8988T (cell line): ENCODE measurements at regions not wholly inside any gene's neighbourhood (a gene's known extent, or its start where the extent isn't known, plus 50 kb on each side); places are given as distances from the start of the nearest gene placed in this dataset.

Source experiments
- DNase-seq: peaks from one replicate; pipeline ENCODE4 v3.0.0; 2011

DNA sequence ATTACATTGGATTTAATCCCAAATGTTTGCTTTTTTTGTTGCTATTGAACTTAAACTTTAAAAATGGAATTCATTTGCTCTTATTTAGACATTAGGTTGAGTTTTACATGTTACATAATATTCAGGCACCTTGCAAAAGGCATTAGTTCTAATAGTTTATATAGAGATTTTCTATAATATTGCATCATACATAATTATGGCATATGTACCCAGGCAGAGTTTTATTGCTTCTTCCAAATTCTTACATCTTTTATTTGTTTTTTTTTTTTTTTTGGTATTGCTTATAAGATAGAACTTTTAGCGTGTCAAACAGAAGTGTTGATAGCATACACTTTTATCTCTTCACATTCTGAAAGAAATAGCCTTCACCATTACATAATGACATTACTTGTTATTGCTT lies 487.7 kb downstream of the GABRG1 start:
- DNase-seq, result no peak

DNA sequence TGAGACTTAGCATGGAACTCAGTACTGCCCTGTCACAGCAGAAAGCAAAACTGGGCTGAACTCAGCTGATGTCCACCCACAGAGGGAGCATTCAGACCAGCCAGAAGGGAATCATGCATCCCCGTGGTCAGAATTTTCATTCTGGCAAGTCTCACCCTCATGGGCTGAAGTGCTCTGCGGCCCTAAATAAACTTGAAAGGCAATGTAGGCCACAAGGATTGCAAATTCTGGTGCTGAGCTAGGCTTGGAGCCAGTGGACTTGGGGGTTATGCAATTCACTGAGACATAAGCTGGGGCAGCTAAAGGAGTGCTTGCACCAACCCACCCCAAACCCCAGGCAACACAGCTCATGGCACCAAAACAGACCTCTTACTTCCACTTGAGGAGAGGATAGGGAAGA lies 494.1 kb downstream of the GABRG1 start:
- no peak for DNase-seq

DNA sequence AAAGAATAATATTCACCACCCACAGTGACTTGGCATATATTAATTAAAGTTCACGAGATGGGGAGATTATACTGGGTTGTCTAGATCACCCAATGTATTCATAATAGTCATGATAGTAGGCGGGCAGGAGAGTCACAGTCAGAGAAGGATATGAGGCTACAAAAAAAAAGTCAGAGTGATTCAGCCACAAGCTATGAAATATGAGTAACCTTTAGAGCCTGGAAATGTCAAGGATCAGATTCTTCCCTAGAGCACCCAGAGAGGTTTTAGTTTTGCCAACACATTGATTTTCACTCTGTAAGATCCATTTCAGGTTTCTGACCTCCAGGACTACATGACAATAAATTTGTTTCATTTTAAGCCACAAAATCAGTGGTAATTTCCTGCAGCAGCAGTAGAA lies 501.9 kb downstream of the GABRG1 start:
- DNase-seq, result no peak

DNA sequence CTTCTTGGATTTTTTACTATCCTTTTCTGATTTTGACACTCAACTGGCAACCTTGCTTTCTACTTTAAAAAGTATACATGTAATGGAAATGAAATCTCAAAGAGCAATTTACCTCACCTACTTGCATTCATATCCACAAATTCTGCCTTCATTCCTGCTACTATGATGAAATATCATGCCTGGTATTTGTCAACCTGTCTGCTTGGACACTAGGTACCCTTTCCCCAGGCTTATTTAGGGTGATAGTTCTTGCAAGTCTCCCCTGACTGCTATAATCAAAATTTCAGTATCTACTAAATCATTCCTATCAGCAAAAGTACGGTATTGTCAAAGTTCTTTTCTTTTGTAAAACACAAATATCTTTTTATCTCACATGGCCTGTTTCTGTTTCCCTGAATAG lies 503.0 kb downstream of the GABRG1 start:
- DNase-seq, result no peak

DNA sequence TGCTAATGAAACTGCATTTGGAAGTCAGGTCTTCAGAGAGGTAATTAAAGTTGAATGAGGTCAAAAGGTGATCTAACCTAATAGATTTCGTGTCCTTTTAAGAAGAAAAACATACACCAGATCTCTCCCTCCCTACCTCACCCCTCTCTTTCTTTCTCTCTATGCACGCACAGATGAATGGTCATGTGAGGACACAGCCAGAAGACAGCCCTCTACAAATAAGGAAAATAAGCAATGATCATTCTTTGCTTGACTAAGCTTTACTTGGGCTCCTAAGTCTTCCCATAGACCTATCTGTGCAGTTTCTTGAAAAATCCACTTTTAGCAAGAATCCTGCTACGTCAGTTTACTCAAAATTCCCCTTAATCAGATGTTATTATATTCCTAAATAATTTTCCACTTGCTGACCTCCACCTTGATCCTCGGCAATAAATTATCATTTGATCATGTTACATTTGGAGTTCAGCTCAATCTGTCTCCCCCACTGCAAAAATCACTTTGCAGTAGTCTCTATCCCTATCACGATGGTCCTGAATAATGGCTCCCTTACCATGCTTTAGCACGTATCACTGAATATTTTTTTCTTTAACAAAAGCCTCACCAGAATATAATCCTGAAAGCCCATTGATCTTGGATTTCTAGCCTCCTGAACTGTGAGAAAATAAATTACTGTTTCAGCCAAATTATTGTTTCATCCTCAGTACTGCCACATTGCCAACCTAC lies 527.3 kb downstream of the GABRG1 start:
- DNase-seq, result no peak

DNA sequence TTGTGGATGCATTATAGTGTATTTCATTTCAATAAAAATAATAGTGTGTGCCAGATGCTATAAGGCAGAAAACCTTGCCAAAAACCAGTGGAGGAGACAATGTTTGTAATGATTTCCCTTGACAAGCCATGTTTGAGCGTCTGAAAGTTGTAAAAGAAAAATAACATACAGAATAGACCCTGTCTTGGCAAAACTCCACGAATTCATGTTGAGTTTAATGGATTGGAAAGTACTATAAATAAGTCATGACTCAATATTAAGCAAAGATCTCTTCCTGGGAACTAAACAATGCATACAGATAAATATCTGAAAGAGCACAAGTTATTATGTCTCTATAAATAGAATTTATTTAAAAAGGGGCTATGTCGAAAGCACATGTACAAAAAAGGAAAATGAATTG lies 543.5 kb downstream of the GABRG1 start:
- DNase-seq, result no peak

DNA sequence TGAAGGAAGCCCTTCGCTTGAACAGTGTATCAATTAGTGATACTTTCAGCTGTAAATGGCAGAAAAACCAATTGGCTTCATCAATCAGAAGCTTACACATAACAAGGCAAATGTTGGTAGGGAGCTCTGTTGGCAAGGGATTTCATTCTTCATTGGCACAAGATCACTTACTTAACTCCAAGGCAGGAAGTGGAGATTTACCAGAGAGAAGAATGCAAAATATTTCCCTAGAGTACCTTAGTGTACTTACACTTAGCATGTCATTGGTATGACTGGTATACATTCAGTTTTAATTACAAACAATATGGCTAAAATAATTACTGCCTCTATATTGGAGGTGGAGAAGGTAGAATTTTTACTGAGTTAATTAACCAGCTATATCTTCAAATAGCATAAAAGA lies 545.0 kb downstream of the GABRG1 start:
- no peak for DNase-seq

DNA sequence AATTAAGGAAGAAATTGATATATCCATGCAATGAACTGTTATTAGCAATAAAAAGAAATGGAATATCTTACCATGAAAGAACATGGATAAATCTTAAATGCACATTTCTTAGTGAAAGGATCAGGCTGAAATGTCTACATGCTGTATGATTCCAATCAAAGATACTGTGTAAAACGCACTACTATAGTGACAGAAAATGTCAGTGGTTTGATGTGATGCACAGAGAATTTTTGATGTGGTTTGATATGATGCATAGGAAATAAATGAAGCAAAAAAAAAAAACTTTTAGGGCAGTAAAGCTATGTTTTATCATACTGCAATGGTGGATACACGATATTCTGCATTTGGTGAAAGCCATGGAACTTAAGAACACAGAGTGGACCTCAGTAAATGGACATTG lies 547.6 kb downstream of the GABRG1 start:
- DNase-seq, result no peak

DNA sequence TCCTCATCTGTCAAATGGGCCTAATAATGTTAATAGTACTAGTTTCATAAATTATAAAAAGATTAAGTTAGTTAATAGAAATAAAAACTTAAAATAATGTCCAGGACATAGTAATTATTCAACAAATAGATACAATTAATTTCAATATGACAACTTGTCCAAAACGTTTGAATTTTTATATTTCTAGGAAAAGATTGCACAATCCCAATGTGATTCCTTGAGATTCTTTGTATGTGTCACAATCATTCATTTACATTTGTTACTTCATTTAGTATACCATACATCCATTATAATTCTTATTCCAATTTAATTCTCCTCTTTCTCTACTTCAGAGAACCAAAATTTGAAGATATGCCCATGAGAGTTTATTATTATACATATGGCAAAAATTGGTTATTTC lies 554.2 kb downstream of the GABRG1 start:
- no peak for DNase-seq

DNA sequence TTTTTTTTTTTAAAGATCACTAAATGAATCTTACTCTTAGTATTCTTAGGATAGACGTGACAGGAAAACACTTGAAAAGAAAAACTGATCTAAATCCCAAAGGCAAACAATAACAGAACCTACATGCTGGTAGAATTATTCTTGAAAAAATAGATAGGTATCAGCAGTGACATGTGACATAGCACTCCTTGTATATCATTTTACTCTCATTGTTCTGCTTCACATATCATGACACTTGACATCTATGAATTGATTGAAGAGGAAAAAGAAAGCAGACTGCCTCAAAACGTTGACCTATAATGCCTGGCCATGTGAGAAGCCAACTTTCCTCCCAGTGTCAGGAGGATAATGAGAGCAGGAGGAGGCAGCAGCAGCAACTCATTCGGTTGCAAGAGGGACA lies 555.2 kb downstream of the GABRG1 start:
- no peak for DNase-seq

DNA sequence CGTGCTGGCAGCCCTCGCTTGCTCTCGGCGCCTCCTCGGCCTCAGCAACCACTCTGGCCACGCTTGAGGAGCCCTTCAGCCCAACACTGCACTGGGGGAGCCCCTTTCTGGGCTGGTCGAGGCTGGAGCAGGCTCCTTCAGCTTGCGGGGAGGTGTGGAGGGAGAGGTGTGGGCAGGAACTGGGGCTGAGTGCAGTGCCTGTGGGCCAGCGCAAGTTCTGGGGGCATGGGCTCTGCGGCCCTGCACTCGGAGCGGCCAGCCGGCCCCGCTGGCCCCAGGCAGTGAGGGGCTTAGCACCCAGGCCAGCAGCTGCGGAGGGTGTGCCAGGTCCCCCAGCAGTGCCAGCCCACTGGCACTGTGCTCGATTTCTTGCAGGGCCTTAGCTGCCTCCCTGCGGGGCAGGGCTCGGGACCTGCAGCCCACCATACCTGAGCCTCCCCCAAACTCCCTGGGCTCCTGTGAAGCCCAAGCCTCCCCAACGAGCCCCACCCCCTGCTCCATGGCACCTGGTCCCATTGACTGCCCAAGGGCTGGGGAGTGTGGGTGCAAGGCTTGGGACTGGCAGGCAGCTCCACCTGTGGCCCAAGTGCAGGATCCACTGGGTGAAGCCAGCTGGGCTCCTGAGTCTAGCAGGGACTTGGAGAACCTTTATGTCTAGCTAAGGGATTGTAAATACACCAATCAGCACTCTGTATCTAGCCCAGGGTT lies 556.8 kb downstream of the GABRG1 start:
- no peak for DNase-seq

DNA sequence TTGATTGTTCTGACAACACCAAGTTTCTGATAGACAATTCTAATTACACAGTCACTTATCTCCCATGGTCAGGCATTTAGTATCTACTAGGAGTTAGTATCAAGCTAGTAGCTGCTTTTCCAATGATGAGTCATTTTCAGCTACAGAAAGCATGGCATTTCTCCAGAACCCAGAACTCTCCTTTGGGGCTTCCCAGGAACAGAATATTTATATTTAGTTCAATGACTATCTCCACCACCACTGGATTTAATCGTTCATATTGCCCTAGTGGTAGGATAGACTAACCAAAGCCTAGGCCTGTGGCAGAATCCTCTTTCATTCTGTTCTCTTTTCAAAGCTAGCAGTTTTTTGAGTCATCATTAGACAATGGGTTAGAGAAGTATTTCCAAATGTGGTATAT lies 569.4 kb downstream of the GABRG1 start:
- DNase-seq, result no peak

DNA sequence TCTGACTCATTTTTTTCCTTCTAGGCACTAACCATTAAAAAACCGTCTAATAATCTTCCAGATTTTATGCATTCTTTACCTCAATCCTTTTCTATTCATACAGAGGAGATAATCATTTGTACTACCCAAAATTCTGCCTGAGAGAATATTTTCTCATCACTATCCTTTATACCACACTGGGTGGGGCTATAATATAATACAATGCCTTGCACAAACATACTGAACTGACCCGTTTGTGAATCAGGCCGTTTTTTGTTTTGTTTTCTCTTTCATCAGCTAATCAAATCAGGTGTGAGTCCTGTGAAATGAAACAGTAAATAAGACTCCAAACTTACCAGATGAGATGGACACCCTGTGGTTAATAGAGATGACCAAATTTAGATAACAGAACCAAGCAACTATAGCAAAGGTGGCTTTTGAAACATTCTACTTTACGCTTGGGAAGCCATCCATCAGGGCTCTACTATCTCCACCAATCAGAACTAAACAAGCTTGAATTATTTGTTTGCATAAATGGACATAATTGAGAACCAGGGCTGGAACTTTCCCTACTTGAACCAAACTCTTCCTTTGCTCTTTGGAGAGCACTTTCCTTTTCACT lies 573.0 kb downstream of the GABRG1 start:
- no peak for DNase-seq

DNA sequence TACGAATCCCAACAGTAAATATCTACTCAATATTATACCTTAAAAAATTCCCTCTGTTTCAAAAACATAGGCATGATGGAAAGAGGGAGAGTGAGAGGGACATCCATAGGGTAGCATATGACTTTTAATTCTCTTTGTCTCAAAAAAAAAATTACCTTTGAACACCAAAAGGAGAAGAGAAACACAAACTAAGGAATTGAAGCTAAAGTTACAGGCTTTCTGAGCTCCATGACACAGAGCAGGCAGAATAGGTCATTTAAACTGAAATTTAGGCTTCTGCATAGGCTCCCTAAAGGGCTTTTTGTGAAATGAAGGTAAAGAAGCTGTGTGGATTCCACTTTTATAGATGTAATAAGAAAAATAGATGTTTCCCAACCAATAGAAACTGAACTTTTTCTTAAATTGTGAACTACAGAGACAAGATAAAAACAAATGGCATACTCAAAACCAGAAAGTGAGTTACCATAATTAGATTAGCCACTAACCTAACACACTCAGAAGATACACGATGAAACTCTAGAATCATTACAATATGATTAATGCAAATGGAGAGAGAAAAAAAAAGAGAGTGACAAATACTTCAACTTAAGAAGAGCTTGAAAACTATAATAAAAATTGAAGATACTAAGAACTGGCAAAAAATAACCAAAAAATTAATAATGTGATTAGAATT lies 584.6 kb downstream of the GABRG1 start:
- no peak for DNase-seq

DNA sequence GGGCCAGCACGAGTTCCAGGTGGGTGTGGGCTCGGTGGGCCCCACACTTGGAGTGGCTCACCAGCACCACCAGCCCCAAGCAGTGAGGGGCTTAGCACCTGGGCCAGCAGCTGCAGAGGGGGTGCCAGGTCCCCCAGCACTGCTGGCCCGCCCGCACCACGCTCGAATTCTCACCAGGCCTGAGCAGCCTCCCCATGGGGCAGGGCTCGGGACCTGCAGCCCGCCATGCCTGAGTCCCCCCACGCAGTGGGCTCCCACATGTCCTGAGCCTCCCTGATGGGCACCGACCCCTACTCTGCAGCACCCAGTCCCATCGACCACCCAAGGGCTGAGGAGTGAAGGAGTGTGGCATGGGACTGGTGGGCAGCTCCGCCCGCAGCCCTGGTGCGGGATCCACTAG lies 593.4 kb downstream of the GABRG1 start:
- no peak for DNase-seq

DNA sequence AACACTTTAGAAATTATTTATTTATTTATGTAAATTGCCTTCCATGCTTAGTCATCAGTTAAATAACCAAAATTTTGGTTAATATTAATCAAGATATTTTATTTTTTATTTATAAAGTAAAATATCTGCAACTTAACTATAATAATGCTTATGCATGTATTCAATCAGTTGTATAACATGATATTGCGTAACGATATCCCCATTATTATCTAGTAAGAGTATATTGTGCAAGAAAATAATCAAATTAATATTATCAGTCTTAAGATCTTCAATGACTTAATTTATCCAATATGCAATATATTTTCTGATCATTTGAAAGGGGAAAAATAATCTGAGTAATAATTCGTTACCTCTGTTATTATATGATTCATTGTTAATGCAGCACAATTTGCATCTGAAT lies 596.7 kb downstream of the GABRG1 start:
- no peak for DNase-seq

DNA sequence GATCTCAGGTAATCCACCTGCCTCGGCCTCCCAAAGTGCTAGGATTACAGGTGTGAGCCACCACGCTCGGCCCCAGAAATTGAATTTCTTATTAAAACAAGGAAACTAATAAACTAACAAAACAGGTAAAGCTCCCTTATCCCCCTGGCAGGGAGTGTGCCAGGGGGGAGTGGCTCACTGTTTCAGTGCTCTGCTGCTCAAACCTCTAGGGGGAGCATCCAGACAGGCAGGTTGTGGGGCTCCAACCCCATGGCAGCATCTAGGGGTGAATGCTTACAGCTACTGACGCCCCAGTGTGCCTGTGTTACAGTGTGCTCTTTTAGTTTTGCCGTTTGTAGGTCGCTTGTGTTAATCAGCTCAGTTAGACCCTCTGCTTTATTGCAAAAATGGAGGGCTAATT lies 605.0 kb downstream of the GABRG1 start:
- no peak for DNase-seq

DNA sequence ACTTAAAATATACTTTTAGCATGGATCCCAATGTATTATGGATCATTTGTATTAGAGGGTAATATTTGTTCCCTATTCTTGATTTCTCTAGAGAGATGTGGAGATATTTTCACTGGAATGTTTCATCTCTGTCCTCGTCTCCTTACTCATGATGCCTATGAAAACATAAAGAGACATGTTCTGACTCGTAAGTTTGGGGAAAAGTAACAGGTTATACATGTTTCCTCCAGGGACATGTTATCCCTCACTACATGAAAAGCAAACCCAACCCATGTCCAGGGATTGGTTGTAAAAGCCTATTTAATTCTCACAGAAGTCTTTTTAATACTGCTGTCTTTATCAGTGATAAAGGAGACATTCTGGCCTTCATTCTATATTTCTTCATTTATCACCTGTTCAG lies 621.4 kb downstream of the GABRG1 start:
- no peak for DNase-seq

DNA sequence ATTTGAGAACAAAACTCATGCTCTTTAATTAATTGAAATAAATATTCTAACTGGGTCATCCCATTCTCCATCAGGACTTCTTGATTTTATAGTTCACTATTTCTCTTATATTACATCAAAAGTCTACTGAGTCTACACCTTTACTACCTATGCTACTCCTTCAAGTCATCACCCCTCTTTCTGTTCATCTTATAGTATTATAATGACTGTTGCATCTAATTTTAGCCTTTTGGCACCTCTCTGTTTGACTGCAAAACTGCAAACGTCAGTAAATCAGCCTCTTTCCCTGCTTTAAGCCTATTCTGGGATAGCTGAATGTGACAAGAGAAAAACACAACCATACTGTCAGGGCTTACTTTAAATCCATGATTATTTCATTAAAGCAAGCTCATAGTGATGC lies 639.1 kb downstream of the GABRG1 start:
- DNase-seq, result no peak

DNA sequence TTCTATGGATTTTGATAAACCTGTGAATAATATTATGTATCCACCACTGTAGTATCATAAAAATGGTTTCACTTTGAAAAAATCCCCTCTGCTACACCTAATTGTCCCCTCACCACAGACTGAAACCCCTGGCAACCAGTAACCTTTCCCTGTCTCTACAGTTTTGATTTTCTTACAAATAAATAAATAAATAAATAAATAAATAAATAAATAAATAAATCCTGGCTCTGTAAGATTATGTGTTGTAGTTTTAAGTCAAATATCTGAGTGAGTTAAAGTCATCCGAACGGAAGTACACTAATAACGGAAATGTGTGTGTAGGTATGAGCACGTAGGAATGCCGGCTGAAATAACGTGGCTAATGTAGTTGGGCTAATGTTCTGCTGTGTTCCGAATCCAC lies 641.5 kb downstream of the GABRG1 start:
- DNase-seq, result no peak

DNA sequence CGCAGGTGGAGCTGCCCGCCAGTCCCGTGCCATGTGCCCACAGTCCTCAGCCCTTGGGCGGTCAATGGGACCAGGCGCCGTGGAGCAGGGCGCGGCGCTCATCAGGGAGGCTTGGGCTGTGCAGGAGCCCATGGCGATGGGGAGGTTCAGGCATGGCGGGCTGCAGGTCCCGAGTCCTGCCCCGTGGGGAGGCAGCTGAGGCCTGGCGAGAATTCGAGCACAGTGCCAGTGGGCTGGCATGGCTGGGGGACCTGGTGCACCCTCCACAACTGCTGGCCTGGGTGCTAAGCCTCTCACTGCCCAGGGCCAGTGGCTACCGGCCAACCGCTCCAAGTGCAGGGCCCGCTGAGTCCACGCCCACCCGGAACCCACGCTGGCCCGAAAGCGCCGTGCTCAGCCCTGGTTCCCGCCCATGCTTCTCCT lies 646.5 kb downstream of the GABRG1 start:
- DNase-seq, result no peak

DNA sequence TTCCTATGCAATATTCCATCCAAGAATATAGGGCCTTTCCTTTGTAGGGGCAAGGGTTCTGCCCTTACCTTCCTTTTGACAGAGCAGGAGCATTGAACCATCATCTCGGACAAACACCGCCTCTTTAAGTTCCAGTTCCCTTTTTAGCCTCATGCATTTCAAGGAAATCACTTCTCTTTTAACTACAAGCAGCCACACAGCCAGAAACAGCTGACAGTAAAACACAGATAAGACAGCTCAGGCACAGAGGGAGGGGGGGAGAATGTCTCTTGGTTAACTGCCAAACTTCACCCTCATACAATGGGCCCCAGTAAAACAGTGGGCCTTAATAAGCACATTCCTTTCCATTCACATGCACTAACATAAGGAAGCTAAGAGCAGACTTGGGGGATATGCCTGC lies 648.3 kb downstream of the GABRG1 start:
- DNase-seq, result no peak

DNA sequence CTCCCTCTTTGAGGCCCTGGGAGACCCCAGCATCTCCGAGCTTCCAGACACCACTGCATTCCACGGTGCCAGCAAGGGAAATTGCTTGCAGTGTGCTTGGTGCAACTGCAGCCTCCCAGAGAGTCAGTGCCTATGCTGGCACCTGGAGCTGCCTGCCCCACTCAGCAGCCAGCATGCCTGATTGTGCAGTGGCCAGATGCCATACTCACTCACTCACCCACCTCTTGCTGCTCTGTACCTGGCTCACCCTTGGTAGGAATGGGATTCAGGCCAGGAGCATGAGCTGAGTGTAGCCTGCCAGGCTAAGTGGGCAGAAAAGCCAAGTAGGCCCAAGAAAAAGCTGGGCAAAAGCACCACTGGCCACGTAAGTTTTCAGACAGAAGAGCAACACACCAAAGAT lies 651.4 kb downstream of the GABRG1 start:
- DNase-seq, result no peak

DNA sequence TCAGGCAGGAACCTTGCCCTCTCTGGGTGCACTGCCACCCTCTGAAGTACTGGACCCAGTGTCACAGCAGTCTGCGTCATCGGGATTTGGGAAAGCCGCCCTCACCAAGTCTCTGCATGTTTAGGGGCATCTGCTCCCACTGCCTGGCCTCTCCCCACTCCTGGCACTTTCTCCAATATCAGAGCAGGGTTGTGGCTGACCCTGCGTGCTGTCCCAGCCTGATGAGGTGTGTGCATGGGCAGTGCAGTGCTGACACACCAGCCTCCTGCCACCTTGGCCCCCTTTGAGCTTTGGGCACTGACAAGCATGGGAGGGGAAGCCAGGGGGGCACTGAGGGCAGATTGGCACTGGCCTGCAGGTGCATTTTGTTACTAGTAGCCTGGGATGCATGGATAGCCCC lies 652.5 kb downstream of the GABRG1 start:
- no peak for DNase-seq
